Fibroblast of mammary gland (primary cell): ENCODE measurements at regions not wholly inside any gene's neighbourhood (a gene's known extent, or its start where the extent isn't known, plus 50 kb on each side); places are given as distances from the start of the nearest gene placed in this dataset.

Source experiments
- DNase-seq: peaks from one replicate; pipeline ENCODE4 v3.0.0-alpha.2; 2010; ENCODE audit warnings: low read depth
- H3K4me3 ChIP-seq: 2 replicates; pipeline ENCODE4 v1.5.1; 2011; ENCODE audit warnings: low read depth, mild to moderate bottlenecking, low read length, moderate library complexity; ENCODE audit not compliant: control insufficient read depth
- CTCF ChIP-seq: conservative IDR thresholded peaks from 2 replicates; pipeline ENCODE4 v1.5.1; 2011; ENCODE audit warnings: low read depth, low read length, inconsistent platforms; ENCODE audit not compliant: control insufficient read depth, insufficient read depth

GRCh38 chr3:103644450-103644849 lies 1209.6 kb downstream of the ZPLD1 start:
- H3K4me3 ChIP-seq = no peak overlapping the region
- DNase-seq = no peak
- no peak for TF ChIP-seq CTCF

GRCh38 chr3:103653996-103654395 lies 1219.2 kb downstream of the ZPLD1 start:
- TF ChIP-seq CTCF = no peak
- DNase-seq = no peak

GRCh38 chr3:103657756-103658155 lies 1222.9 kb downstream of the ZPLD1 start:
- TF ChIP-seq CTCF = no peak
- DNase-seq = no peak
- no peak overlapping the region for H3K4me3 ChIP-seq

More at GRCh38 chr3:103653996-103654395, 1219.2 kb downstream of the ZPLD1 start:
- no peak overlapping the region for H3K4me3 ChIP-seq

GRCh38 chr3:103660810-103661209 lies 1226.0 kb downstream of the ZPLD1 start:
- TF ChIP-seq CTCF = no peak
- no peak for DNase-seq
- H3K4me3 ChIP-seq = no peak overlapping the region

- no peak overlapping the region for H3K4me3 ChIP-seq
- TF ChIP-seq CTCF = no peak
Observed at GRCh38 chr3:103662591-103662990, 1227.8 kb downstream of the ZPLD1 start.

GRCh38 chr3:103672346-103672745 lies 1237.5 kb downstream of the ZPLD1 start:
- no peak for DNase-seq
- no peak overlapping the region for H3K4me3 ChIP-seq
- no peak for TF ChIP-seq CTCF

More at GRCh38 chr3:103662591-103662990, 1227.8 kb downstream of the ZPLD1 start:
- DNase-seq = no peak

GRCh38 chr3:103684904-103685303 lies 1250.1 kb downstream of the ZPLD1 start:
- no peak overlapping the region for H3K4me3 ChIP-seq
- DNase-seq = no peak
- no peak for TF ChIP-seq CTCF
